GM18508 (cell line): ENCODE measurements at regions not wholly inside any gene's neighbourhood (a gene's known extent, or its start where the extent isn't known, plus 50 kb on each side); places are given as distances from the start of the nearest gene placed in this dataset.
"Not testable (repeated sequence)": the region's sequence is repeated elsewhere in the genome, so short reads cannot be mapped to it uniquely, and the experiment has no call there.

Experiments
- ATAC-seq: cut with Tn5 transposase; IDR thresholded peaks from one replicate; pipeline ENCODE4 v1.9.1; 2021; ENCODE audit warnings: moderate number of reproducible peaks; ENCODE audit not compliant: insufficient read depth, unreplicated experiment

GRCh38 chr6:85996034-85996375 lies 353.3 kb upstream of the SYNCRIP start:
- no peak for ATAC-seq

DNA sequence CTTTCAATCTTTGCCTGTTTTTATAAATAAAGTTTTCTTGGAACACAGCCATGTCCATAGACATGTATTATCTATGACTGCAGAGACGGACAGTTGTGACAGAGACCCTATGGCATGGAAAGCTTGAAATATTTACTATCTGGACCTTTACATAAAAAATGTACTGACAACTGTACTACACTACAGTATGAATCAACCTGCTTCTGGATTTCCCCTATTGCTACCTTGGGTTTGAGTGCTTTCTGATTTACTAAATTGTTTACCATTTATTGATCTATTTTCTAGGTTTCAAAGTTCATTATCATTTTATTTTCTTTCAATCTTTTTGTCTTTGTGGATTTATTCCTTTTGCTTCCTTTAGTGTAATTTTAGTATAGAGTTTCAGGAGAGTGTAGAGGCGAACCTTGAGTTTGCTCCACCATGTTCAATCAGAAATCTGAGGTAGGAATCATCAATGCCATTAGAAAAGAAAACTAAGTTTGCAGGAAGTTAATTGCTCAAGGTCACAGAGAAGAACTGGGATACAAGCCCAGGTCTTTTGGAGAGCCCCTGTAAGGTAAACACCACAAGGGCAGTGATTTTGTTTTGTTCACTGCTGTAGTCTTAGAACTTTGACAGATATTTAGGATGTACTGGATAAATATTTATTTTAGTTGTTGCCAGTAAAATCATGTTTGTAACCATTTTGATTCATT lies 352.8 kb upstream of the SYNCRIP start:
- ATAC-seq, result no peak

- ATAC-seq, result no peak
Measured at GRCh38 chr6:85986681-85987080, 344.0 kb upstream of the SYNCRIP start.

DNA sequence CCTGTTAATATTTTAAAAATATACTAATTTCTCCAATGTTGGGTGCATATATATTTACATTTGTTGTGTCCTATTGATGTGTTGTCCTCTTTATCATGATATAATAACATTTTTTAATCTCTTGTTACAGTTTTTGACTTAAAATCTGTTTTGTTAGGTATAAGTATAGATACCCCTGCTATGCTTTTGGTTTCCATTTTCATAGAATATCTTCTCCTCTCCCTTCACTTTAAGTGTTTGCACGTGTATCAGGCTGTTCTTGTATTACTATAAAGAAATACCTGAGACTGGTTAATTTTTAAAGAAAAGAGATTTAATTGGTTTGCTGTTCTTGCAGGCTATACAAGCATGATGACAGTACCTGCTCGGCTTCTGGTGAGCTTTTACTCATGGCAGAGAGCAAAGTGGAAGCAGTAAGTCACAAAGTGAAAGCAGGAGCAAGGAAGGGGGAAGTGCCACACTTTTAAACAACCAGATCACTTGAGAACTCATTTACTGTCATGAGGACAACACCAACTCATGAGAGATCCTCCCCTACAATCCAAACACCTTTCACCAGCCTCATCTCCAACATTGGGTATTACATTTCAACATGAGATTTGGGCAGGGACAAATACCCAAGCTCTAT lies 340.5 kb upstream of the SYNCRIP start:
- ATAC-seq, result peak; percentile 77

DNA sequence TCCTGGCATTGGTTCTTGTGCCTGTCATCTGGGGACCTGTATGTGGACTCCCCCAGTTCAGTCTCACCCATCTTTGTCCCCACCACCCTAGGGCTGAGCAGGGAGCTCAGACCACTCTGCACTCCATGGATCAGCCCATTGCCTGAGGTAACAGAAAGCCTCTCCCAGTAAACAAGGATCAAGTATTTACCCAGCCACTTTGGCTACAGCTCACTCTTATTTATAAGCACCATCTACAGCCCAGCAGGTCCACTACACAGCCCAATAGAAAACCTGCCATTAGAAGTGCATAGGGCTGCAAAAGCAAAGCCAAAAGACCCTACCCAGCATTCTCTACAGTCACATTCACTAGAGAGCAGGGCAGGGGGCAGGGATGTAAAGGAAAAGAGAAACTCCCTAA lies 335.0 kb upstream of the SYNCRIP start:
- no peak for ATAC-seq

- ATAC-seq, result peak; percentile 96
Measured at GRCh38 chr6:85975957-85976356, 333.3 kb upstream of the SYNCRIP start.

DNA sequence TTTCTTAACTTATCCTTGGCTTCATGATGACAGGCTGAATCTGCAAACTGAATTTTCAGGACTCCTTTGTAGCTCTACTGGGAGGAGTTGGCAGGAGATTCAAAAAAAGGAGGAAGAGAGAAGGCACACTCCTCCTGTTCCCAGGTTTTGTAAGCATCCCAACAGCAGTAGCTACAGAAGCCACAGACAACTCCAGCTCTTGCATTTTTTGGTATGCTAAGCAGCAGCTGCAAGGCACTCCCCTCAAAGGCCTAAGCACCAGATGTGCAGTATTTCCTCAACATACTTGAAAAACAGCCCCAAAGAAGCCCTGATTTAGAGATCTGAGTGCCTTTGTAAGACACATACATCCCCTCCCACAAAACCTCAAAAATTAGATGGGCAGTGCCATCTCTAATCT lies 328.6 kb upstream of the SYNCRIP start:
- no peak for ATAC-seq

DNA sequence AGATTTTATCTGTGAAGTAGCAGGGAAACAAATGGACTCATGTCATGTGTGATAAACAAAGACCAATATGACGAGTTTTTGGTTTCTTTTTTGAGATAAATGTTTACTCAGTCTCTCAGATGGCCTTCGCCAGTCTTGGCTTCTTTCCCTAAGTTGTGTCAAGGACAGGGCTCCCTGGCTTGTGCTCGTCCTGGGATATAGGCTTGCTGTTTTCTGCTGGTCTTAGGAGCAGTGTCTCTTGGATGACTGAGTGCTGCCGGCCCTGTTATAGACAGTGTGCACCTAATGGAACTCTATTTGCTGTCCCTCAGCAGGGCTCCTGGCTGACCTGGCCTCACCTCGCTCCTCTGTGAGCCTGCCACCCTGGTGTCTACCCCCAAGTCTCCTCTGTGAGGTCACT lies 324.1 kb upstream of the SYNCRIP start:
- no peak for ATAC-seq

DNA sequence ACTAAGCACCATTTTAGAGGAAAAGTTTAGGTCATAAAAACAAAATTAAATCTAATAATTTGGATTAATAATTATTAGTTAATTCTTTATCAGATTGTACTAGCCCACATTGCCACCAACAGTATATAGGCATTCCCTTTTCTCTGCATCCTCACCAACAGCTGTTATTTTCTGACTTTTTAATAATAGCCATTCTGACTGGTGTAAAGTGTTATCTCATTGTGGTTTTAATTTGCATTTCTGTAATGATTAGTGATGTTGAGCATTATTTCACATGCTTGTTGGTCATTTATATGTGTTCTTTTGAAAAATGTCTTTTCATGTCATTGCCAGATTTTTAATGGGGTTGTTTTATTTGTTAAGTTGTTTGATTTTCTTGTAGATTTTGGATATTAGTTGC lies 319.1 kb upstream of the SYNCRIP start:
- no peak for ATAC-seq

GRCh38 chr6:85961125-85961524 lies 318.4 kb upstream of the SYNCRIP start:
- no peak for ATAC-seq

GRCh38 chr6:85948481-85948880 lies 305.8 kb upstream of the SYNCRIP start:
- no peak for ATAC-seq

GRCh38 chr6:85945459-85946185 lies 302.9 kb upstream of the SYNCRIP start:
- no peak for ATAC-seq

DNA sequence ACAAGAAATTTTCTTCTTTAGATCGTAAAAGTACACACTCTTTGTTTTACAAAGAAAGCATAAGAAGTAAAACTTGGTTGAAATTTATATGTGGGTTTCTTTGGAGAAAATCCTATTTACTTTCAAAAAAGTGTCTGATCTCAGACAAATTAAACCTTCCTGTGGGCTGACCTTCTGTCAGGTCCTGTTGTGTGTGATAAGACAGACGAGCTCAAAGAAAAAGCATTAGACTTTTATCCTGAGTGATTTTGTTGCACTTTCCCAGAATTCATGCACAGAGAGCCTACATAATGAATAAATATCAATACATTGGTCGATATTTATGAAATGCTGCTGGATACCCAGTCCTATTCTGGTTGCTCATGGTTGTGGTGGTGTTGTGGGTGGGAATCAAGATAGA lies 302.1 kb upstream of the SYNCRIP start:
- ATAC-seq, result no peak

GRCh38 chr6:85942844-85943243 lies 300.2 kb upstream of the SYNCRIP start:
- no peak for ATAC-seq

GRCh38 chr6:85936916-85937315 lies 294.2 kb upstream of the SYNCRIP start:
- no peak for ATAC-seq

- ATAC-seq, result peak; percentile 91
Measured at GRCh38 chr6:85923013-85923430, 280.3 kb upstream of the SYNCRIP start.

DNA sequence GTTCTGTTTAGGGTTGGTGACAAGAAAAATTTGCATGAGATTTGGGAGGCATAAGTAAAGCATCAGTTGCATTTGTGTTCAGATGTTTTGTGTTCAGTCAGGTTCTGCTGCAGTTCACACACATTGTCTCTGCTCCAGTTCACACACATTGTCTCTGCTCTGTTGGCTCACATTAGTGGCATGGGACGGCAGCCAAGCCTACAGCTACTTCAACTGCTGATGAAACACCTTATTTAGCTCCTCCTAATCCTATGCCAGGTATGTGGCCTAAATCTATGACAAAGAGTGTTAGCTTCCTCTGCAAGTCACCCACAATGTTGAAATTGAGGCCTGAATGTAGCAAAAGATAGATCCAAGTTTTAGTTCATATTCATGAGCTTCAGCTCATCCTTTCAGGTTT lies 278.1 kb upstream of the SYNCRIP start:
- no peak for ATAC-seq

GRCh38 chr6:85917522-85917921 lies 274.8 kb upstream of the SYNCRIP start:
- ATAC-seq, result no peak

- no peak for ATAC-seq
Measured at GRCh38 chr6:85913001-85913400, 270.3 kb upstream of the SYNCRIP start.

DNA sequence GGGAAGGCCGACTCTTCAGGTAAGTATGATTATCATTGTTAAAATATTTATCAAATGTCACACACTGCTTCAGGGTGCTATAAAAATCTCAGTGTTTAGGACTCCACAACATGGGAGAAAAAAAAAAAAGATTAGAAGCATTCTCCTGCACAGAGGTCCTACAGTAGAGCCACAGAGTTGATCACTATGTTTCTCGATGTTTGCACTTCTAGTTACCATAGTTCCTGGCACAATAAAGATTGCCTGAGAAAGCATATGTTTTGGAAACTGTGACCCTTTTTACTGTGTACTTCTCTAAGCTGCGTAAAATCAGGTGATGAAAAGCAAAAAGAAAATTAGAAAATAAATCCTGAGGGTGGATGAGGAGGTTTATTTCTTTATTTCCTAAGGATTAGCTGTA lies 269.9 kb upstream of the SYNCRIP start:
- no peak for ATAC-seq

GRCh38 chr6:85911067-85911466 lies 268.4 kb upstream of the SYNCRIP start:
- no peak for ATAC-seq

GRCh38 chr6:85908120-85908519 lies 265.4 kb upstream of the SYNCRIP start:
- not testable (repeated sequence) for ATAC-seq
